Activated T-cell treated with anti-CD3 and anti-CD28 coated beads, Interleukin-2, amount 50 U/mL, for 72 hours (primary cell): ENCODE measurements at regions not wholly inside any gene's neighbourhood (a gene's known extent, or its start where the extent isn't known, plus 50 kb on each side); places are given as distances from the start of the nearest gene placed in this dataset.

Experiments
- ATAC-seq, 2 donors: fragments of 150-1000 bp; cut with Tn5 transposase; replicated peaks in 1 of 2; 2 replicates each; pipeline ENCODE4 v1.10.0; 2021; ENCODE audit warnings: moderate library complexity in 2 of 2, mild to moderate bottlenecking in 1 of 2
- DNase-seq, 2 donors: peaks; one replicate each; pipeline ENCODE4 v3.0.0; 2021 to 2022; ENCODE audit warnings: mixed read lengths in 1 of 2
- H3K27ac Mint-ChIP-seq: one replicate; pipeline ENCODE4 v1.8.0; 2022; ENCODE audit warnings: mild to moderate bottlenecking, moderate library complexity, mixed read lengths
- H3K27me3 Mint-ChIP-seq: one replicate; pipeline ENCODE4 v1.8.0; 2022; ENCODE audit warnings: low read depth, mixed read lengths
- H3K36me3 Mint-ChIP-seq, 2 donors: one replicate each; pipeline ENCODE4 v1.8.0; 2022; ENCODE audit warnings: mixed read lengths in 2 of 2, mild to moderate bottlenecking in 1 of 2; ENCODE audit not compliant: insufficient read depth in 2 of 2
- H3K4me1 Mint-ChIP-seq: one replicate; pipeline ENCODE4 v1.8.0; 2022; ENCODE audit warnings: low read depth, mixed read lengths
- H3K4me3 Mint-ChIP-seq, 2 donors: one replicate each; pipeline ENCODE4 v1.8.0; 2022; ENCODE audit warnings: mild to moderate bottlenecking in 2 of 2, mixed read lengths in 2 of 2, moderate library complexity in 2 of 2
- H3K9me3 Mint-ChIP-seq, 2 donors: one replicate each; pipeline ENCODE4 v1.8.0; 2022; ENCODE audit warnings: mixed read lengths in 2 of 2

DNA sequence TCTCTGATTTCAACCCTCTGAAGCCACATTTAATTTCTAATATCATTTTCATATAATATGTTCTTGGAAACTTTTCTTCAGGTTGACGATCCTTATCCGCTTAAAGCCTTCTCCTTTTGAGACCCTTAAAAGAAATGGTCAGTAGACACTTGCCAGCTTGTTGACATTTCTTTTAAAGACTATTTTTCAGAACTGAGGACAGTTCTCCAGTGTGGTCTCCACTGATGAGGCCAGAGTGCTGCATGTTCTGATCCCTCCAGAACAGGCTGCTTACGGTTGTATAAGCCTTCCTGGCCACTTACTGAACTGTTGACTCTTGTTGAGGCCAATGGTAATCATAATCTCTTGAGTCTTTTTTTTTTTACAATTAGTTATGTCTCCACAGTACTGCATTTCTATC lies 477.3 kb downstream of the FGF9 start:
- H3K4me1 Mint-ChIP-seq = peaks cover 8% of the 10 kb centered on the region
- H3K27me3 Mint-ChIP-seq = no peaks in the 10 kb centered on the region
- ATAC-seq (no peak), DNase-seq (no peak)
- H3K27ac Mint-ChIP-seq = no peak overlapping the region
- H3K36me3 Mint-ChIP-seq = peaks cover 1 to 6% of the 10 kb centered on the region in 2 donors
- no peak overlapping the region for H3K4me3 Mint-ChIP-seq
- peaks cover 3% of the 10 kb centered on the region in 2 donors for H3K9me3 Mint-ChIP-seq

DNA sequence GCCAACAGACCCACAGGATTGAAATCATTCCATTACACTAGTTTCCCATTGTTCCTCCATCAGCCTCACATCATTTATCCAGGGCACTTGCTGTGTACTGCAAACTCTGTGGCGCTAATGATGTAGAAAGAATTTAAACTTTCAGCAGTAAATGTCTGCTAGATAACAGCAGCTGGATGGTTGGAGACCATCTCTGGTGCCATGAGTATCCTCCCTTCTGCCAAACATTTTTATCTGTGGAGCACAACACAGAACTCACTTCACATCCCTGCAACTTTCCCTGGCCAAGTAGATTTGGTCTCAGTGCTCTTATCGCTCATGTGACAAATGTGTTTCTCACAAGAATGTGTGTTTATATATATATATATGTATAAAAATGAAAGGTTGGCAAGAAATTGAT lies 481.9 kb downstream of the FGF9 start:
- Mint-ChIP-seq H3K36me3 (peaks cover 3 to 6% of the 10 kb centered on the region in 2 donors), H3K9me3 (peaks cover 0 to 4% of the 10 kb centered on the region in 2 donors), H3K4me3 (no peak overlapping the region), H3K27ac (no peak overlapping the region), H3K27me3 (no peaks in the 10 kb centered on the region), H3K4me1 (no peaks in the 10 kb centered on the region)
- no peak for ATAC-seq
- DNase-seq = no peak

DNA sequence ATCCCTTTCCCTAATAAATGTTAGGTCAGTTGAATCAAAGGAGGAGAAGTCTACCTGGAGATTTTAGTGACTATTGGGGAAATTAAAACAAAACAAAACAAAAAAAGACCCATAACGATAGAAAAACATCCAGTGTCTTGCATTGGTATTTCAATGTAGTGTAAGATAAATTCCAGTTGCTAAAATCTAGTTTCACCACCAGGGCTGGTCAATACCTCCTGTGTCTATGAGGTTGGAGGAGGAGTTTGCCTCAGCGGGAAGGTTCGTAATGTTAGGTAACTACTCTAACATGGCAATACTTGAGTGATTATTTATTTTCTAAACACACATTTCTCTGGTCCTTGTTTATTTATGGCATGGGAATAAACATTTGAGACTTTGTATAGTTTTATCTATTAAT lies 483.2 kb downstream of the FGF9 start:
- Mint-ChIP-seq H3K27me3 (no peaks in the 10 kb centered on the region), H3K36me3 (peaks cover 2 to 4% of the 10 kb centered on the region in 2 donors), H3K4me3 (no peak overlapping the region), H3K9me3 (peaks cover 0 to 2% of the 10 kb centered on the region in 2 donors), H3K27ac (no peak overlapping the region), H3K4me1 (no peaks in the 10 kb centered on the region)
- DNase-seq (no peak), ATAC-seq (no peak)

DNA sequence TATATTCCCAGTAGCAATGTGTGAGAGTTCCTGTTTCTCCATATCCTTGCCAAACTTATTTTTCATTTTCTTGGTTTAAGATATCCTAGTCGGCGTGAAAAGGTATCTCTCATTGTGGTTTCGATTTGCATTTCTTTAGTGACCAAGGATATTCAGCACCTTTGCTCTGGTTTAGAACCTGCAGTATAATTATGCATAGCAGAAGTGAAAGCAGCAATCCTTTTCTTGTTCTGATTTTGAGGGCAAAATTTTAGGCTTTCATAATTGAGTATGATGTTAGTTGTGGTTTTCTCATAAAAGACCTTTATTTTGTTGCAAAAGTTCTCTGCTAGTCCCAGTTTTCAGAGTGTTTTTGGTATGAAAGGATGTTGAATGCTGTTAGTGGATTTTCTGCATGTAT lies 491.0 kb downstream of the FGF9 start:
- H3K4me3 Mint-ChIP-seq = peak overlapping the region; percentile 9 to 78
- peak; percentile 71 to 81 for ATAC-seq
- peaks cover 2 to 4% of the 10 kb centered on the region in 2 donors for H3K9me3 Mint-ChIP-seq
- H3K27me3 Mint-ChIP-seq = no peaks in the 10 kb centered on the region
- H3K4me1 Mint-ChIP-seq = peaks cover 40% of the 10 kb centered on the region
- H3K27ac Mint-ChIP-seq = peak overlapping the region; percentile 38
- no peak for DNase-seq
- H3K36me3 Mint-ChIP-seq = peaks cover 4 to 6% of the 10 kb centered on the region in 2 donors

DNA sequence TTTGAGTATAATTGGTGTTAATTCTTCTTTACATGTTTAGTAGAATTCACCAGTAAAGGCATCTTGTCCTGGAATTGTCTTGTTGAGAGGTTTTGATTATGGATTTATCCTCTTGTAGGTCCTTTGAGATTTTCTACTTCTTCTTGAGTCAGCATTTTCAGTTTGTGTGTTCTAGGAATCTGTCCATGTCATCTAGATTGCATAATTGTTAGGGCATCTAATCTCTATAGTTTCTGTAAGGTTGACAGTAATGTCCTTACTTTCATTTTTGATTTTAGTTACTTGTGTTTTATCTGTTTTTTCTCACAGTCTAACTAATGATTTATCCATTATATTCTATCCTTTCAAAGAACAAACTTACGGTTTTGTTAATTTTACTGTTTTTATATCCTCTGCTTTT lies 492.0 kb downstream of the FGF9 start:
- ATAC-seq = peak; percentile 36 to 75
- Mint-ChIP-seq H3K27ac (peak overlapping the region; percentile 87), H3K36me3 (peaks cover 4% of the 10 kb centered on the region in 2 donors), H3K27me3 (no peaks in the 10 kb centered on the region), H3K4me3 (peak overlapping the region in 1 of 2 donors; percentile 78), H3K9me3 (peaks cover 2 to 3% of the 10 kb centered on the region in 2 donors), H3K4me1 (peaks cover 40% of the 10 kb centered on the region)
- DNase-seq = no peak

DNA sequence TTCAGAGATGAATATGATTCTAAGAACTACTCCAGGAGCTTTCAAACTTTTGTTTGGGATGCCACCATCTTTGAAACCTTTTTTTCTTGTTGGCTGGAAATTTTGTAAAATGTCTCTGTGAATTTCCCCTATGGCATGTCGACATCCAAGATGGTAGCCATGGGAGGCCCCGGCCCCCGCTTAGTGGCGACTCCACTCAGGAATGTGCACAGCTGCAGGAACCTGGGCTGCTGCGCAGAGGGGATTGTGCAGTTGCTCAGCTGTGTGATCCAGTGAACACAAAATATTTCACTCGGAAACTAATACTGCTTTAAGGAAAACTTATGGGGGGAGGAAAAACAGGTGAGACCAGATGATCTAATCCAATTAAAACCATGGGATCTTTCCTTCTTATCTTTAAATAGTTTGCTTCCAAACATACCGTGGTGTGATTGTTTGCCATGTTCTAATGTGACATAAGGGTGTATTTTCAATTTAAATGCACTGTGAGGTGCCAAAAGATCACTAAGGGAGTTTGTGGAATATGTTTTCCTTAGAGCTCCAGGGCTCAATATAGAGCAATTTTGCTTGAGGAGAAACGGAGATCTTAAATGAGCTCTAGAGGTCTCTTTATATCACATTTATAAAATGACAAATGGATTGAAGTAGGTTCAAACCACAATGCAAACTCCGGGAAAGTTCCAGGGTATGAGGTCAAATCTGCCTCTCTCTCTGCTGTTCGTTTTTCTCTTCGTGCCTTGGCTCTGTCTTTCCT lies 497.7 kb downstream of the FGF9 start:
- Mint-ChIP-seq H3K36me3 (peaks cover 4 to 7% of the 10 kb centered on the region in 2 donors), H3K27me3 (no peaks in the 10 kb centered on the region), H3K27ac (no peak overlapping the region), H3K4me3 (no peak overlapping the region), H3K9me3 (peaks cover 2 to 6% of the 10 kb centered on the region in 2 donors), H3K4me1 (peaks cover 13% of the 10 kb centered on the region)
- DNase-seq (no peak), ATAC-seq (no peak)

DNA sequence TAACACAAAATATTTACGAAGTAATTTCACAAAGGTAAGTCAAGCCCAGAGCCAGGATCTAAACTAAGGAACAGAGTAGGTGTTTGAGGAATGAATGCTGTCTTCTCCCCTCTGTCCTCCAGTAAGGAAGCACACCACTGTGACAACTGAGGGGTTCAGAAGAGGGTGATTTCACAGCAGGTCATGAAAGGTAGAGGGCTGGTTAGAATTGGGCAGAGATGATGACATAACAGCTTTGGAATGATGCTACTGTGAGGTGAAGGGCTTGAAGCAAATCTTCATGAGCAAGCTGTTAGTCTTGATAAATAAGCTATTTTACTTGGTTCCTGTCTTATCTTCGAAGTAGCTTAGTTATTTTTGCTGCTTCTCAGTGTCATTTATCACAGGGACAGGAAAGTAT lies 498.6 kb downstream of the FGF9 start:
- Mint-ChIP-seq H3K27ac (no peak overlapping the region), H3K4me3 (no peak overlapping the region), H3K36me3 (peaks cover 4 to 6% of the 10 kb centered on the region in 2 donors), H3K9me3 (peaks cover 2 to 5% of the 10 kb centered on the region in 2 donors), H3K27me3 (no peaks in the 10 kb centered on the region), H3K4me1 (peaks cover 9% of the 10 kb centered on the region)
- DNase-seq = no peak
- no peak for ATAC-seq

DNA sequence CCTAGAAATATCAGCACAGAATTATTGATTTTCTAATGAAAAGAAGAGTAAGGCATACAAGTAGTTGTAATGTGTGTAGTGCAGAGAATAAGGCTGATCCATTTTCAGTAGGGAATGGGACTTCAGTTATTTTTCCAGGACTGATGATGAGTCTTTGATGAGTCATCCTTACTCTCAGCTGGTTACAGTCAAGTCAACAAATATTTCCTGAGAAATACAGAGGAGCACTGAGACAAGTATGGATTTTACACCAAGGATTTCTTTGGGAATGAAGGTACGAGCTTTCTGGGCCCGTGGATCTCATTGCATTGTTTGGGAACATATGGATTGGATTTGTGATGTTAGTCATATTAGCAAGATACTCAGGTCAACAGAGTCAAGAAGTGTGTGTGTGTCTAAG lies 502.7 kb downstream of the FGF9 start:
- H3K9me3 Mint-ChIP-seq = peaks cover 6 to 7% of the 10 kb centered on the region in 2 donors
- DNase-seq = no peak
- no peaks in the 10 kb centered on the region for H3K4me1 Mint-ChIP-seq
- no peak overlapping the region for H3K4me3 Mint-ChIP-seq
- ATAC-seq = no peak
- peaks cover 7 to 8% of the 10 kb centered on the region in 2 donors for H3K36me3 Mint-ChIP-seq
- no peak overlapping the region for H3K27ac Mint-ChIP-seq
- H3K27me3 Mint-ChIP-seq = no peaks in the 10 kb centered on the region

DNA sequence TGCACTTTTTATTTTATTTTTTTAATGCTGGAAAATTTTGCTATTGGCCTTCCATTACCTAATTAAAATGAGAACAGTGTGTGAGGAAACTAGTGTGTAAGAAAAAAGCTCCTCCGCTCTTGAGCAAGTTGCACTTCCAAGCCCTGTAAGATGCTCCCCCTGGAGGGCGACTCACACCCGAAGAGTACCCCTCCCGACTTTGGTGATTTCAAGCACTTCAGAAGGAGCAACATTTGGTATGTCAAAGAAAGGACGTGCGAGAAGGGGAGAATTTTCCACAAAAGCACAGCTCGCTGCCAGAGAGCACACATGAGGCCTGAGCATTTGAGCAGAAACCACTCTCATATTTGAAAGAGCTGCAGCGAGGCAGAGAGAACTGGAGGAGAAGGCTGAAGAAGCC lies 504.4 kb downstream of the FGF9 start:
- ATAC-seq (no peak), DNase-seq (no peak)
- H3K9me3 Mint-ChIP-seq = peaks cover 6 to 7% of the 10 kb centered on the region in 2 donors
- H3K4me1 Mint-ChIP-seq = no peaks in the 10 kb centered on the region
- H3K27me3 Mint-ChIP-seq = no peaks in the 10 kb centered on the region
- no peak overlapping the region for H3K4me3 Mint-ChIP-seq
- H3K27ac Mint-ChIP-seq = no peak overlapping the region
- H3K36me3 Mint-ChIP-seq = peaks cover 7 to 12% of the 10 kb centered on the region in 2 donors

DNA sequence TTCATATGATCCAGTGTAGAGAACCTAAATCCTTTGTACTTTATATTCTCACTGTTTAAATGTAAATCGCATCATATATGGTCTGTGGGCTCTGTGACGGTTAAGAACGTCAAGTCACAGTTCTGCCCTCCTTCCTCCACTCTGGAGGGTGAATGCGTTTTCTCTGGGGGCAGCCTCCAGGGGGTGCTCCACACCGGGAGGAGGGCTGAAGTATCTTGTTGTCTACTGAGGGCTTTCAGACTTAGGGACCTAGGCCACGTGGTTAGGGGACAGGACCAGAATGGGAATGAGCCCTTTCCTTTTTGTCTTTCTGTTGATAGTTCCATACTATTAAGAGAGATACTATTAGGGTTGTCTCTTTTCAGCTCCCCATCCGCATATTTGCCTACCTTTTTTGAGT lies 504.9 kb downstream of the FGF9 start:
- Mint-ChIP-seq H3K27me3 (no peaks in the 10 kb centered on the region), H3K36me3 (peaks cover 7 to 12% of the 10 kb centered on the region in 2 donors)
- ATAC-seq = no peak

DNA sequence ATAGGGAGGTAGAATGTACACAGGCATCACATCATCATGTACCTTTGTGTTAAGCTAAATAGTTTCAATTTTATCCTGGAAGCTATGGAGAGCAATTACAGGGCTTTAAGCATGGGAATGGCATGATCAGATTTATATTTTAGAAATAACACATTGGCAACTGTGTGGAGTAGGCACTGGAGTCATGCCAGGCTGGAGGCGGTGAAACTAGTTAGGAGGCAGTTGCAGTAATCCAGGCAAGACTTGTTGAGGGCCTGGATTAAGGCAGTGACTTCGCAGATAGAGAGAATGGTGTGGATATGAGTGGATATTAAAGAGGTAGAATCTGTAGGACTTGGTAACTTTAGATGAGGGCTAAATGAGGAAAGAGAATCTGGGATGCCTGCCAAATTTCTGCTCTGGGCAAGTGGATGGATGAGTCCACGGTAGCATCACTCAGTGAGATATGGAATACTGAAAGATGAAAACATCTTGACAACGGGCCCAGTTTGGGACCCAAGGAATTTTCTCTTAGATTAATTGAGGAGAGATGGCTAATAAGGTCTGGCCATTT lies 506.2 kb downstream of the FGF9 start:
- Mint-ChIP-seq H3K4me3 (no peak overlapping the region), H3K27me3 (no peaks in the 10 kb centered on the region), H3K36me3 (peaks cover 4 to 12% of the 10 kb centered on the region in 2 donors), H3K4me1 (no peaks in the 10 kb centered on the region), H3K27ac (no peak overlapping the region), H3K9me3 (peaks cover 4 to 6% of the 10 kb centered on the region in 2 donors)
- DNase-seq (no peak), ATAC-seq (no peak)

More for the DNA sequence above, 504.9 kb downstream of the FGF9 start:
- DNase-seq = no peak
- Mint-ChIP-seq H3K27ac (no peak overlapping the region), H3K4me1 (no peaks in the 10 kb centered on the region), H3K9me3 (peaks cover 6 to 7% of the 10 kb centered on the region in 2 donors), H3K4me3 (no peak overlapping the region)

DNA sequence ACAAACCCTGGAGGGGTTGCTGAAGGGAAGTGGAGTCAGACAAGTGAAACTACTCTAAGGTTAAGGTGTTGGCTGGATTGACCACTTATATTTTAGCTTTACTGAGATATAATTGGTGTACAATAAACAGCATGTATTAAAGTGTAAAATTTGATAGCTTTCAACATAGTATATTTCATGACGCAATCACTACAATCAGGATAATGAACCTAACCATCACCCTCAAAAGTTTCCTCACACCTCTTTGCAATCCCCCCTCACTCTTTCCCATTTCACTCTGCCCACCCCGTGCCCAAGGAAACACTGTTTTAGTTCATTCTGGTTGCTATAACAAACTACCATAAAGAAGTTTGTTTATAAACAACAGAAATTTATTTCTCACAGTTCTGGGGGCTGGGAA lies 508.0 kb downstream of the FGF9 start:
- no peak overlapping the region for H3K4me3 Mint-ChIP-seq
- H3K27me3 Mint-ChIP-seq = no peaks in the 10 kb centered on the region
- H3K27ac Mint-ChIP-seq = no peak overlapping the region
- no peaks in the 10 kb centered on the region for H3K4me1 Mint-ChIP-seq
- DNase-seq (no peak), ATAC-seq (no peak)
- peaks cover 4 to 6% of the 10 kb centered on the region in 2 donors for H3K9me3 Mint-ChIP-seq
- peaks cover 4 to 12% of the 10 kb centered on the region in 2 donors for H3K36me3 Mint-ChIP-seq

DNA sequence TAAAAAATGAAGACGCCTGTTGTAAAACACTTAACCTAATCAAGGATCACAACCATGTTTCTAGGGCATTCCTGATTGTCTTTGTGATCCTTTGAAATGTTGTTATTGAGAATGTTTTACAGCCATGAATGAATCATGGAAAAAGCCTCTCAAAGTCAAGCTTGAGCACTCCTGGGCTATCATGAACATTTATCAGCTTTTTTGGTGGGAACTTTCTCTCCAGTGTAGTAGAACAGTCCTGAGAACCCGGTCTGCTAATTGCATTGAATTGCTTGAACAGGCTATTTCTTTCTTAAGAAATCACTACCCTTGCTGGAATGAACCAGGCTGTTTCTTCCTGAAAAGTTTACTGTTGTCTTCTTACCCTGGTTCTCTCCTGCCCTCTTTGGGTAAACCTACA lies 516.5 kb downstream of the FGF9 start:
- Mint-ChIP-seq H3K4me3 (no peak overlapping the region), H3K9me3 (peaks cover 0 to 3% of the 10 kb centered on the region in 2 donors), H3K27ac (no peak overlapping the region), H3K36me3 (no peaks in the 10 kb centered on the region), H3K4me1 (peaks cover 7% of the 10 kb centered on the region), H3K27me3 (no peaks in the 10 kb centered on the region)
- ATAC-seq (no peak), DNase-seq (no peak)
